ENCODE measurements at regions not wholly inside any gene's neighbourhood (a gene's known extent, or its start where the extent isn't known, plus 50 kb on each side); places are given as distances from the start of the nearest gene placed in this dataset.

GRCh38 chr11:70636659-70637058 is 238.3 kb downstream of the CTTN start:
- DNase-seq (ENCODE audit: low spot score in 2 of 2), result no peak
- Histone ChIP-seq H3K27ac (no peak overlapping the region), H3K27me3 (no peaks in the 10 kb centered on the region), H3K9me3 (no peaks in the 10 kb centered on the region), H3K36me3 (no peaks in the 10 kb centered on the region), H3K4me3 (no peak overlapping the region), H3K4me1 (peaks cover 0 to 5% (median 0%) of the 10 kb centered on the region in 4 donors)
- 92 to 94% methylated on average over 10 of the region's 10 CpGs for WGBS, 2 donors
- TF ChIP-seq EP300 (IDR thresholded peaks at IDR 0.05) (no peak), CTCF (IDR thresholded peaks at IDR 0.05) (no peak), POLR2A (IDR thresholded peaks at IDR 0.05) (no peak)

- Histone ChIP-seq H3K27me3 (no peaks in the 10 kb centered on the region), H3K27ac (no peak overlapping the region), H3K4me1 (peaks cover 0 to 5% (median 0%) of the 10 kb centered on the region in 4 donors), H3K4me3 (no peak overlapping the region), H3K9me3 (no peaks in the 10 kb centered on the region), H3K36me3 (no peaks in the 10 kb centered on the region)
- TF ChIP-seq POLR2A (IDR thresholded peaks at IDR 0.05), result no peak
- no peak for TF ChIP-seq EP300 (IDR thresholded peaks at IDR 0.05)
- TF ChIP-seq CTCF (IDR thresholded peaks at IDR 0.05), result no peak
- WGBS, 2 donors, result 79 to 81% methylated on average over 6 to 14 of the region's 16 CpGs
- DNase-seq (ENCODE audit: low spot score in 2 of 2), result no peak
Observed at GRCh38 chr11:70637186-70637800, 239.0 kb downstream of the CTTN start.

- no peaks in the 10 kb centered on the region for H3K27me3 ChIP-seq
- no peaks in the 10 kb centered on the region for H3K36me3 ChIP-seq
- DNase-seq (ENCODE audit: low spot score in 2 of 2), result no peak
- peaks cover 0 to 5% (median 0%) of the 10 kb centered on the region in 4 donors for H3K4me1 ChIP-seq
- WGBS, 2 donors, result 36 to 43% methylated on average over 18 of the region's 18 CpGs
- no peak overlapping the region for H3K27ac ChIP-seq
- TF ChIP-seq CTCF (IDR thresholded peaks at IDR 0.05), result no peak
- no peak for TF ChIP-seq EP300 (IDR thresholded peaks at IDR 0.05)
- TF ChIP-seq POLR2A (IDR thresholded peaks at IDR 0.05), result no peak
- no peak overlapping the region for H3K4me3 ChIP-seq
- H3K9me3 ChIP-seq, result no peaks in the 10 kb centered on the region
Observed at GRCh38 chr11:70637949-70638583, 239.7 kb downstream of the CTTN start.

- 88 to 92% methylated on average over 6 to 8 of the region's 8 CpGs for WGBS, 2 donors
- Histone ChIP-seq H3K4me1 (peaks cover 0 to 5% (median 0%) of the 10 kb centered on the region in 4 donors), H3K4me3 (no peak overlapping the region), H3K9me3 (no peaks in the 10 kb centered on the region), H3K36me3 (no peaks in the 10 kb centered on the region), H3K27ac (no peak overlapping the region), H3K27me3 (no peaks in the 10 kb centered on the region)
- no peak for DNase-seq (ENCODE audit: low spot score in 2 of 2)
- no peak for TF ChIP-seq POLR2A (IDR thresholded peaks at IDR 0.05)
- TF ChIP-seq EP300 (IDR thresholded peaks at IDR 0.05), result no peak
- no peak for TF ChIP-seq CTCF (IDR thresholded peaks at IDR 0.05)
Observed at GRCh38 chr11:70640408-70640807, 242.1 kb downstream of the CTTN start.

- Histone ChIP-seq H3K27ac (no peak overlapping the region), H3K27me3 (peaks cover 0 to 2% of the 10 kb centered on the region in 2 donors), H3K4me1 (peaks cover 0 to 5% (median 0%) of the 10 kb centered on the region in 4 donors), H3K4me3 (no peak overlapping the region), H3K9me3 (no peaks in the 10 kb centered on the region), H3K36me3 (no peaks in the 10 kb centered on the region)
- DNase-seq (ENCODE audit: low spot score in 2 of 2), result no peak
- 34 to 53% methylated on average over 8 to 12 of the region's 12 CpGs for WGBS, 2 donors
- TF ChIP-seq POLR2A (IDR thresholded peaks at IDR 0.05) (no peak), CTCF (IDR thresholded peaks at IDR 0.05) (no peak), EP300 (IDR thresholded peaks at IDR 0.05) (no peak)
Observed at GRCh38 chr11:70641369-70641768, 243.0 kb downstream of the CTTN start.
